ENCODE measurements at regions not wholly inside any gene's neighbourhood (a gene's known extent, or its start where the extent isn't known, plus 50 kb on each side); places are given as distances from the start of the nearest gene placed in this dataset.
"Not testable (repeated sequence)": the region's sequence is repeated elsewhere in the genome, so short reads cannot be mapped to it uniquely, and the experiment has no call there.

DNA sequence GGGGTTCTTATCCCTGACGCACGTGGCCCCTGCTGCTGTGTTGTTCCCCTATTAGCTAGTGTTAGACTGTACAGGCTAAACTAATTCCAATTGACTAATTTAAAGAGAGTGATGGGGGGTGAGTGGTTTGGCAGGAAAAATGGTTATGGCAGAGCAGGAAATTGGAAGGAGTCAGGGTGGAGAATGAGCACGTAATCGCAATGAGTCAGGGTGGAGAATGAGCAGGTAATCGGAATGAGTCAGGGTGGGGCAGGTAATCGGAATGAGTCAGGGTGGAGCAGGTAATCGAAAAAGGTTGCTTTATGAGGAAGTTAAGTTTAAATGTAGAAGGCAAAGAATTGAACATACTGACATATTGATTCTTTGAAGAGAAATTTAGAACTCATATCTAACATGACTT is 1002.6 kb upstream of the HS3ST1 start:
- DNase-seq: not testable (repeated sequence)

DNA sequence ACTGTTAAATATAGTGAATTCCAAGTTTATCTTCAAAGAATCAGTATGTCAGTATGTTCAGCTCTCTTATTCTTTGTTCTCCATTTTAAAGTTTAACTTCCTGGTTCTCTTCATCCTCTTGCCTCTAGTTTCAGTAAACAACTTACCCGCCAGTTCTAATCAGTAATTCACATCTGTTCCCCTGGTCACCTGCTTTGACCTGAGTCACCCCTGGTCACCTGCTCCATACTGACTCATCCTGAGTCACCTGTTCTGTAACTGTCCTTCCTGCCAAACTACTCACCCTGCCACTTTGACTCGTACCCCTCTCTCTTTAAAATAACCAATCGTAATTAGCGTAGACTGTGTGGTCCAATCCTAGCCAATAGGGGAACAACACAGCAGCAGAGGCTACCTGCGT is 992.7 kb upstream of the HS3ST1 start:
- DNase-seq: no peak

DNA sequence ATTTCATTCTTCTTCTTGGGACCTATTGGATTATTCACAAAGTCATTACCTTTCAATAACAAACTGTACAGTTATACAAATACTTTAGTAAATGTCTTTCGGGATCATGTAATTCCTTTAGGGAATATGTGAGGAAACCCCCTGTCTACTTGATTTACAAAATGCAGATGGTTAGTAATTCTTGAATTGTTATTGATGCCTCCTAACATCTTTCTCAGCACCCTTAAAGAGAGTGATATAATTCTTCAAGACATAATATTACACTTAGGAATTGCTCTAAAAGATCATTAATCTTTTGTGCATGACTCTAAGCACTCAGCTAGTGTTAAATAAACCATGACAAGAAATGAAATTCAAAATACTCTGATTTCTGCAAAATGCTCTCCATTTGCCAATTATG is 988.1 kb upstream of the HS3ST1 start:
- DNase-seq: no peak

DNA sequence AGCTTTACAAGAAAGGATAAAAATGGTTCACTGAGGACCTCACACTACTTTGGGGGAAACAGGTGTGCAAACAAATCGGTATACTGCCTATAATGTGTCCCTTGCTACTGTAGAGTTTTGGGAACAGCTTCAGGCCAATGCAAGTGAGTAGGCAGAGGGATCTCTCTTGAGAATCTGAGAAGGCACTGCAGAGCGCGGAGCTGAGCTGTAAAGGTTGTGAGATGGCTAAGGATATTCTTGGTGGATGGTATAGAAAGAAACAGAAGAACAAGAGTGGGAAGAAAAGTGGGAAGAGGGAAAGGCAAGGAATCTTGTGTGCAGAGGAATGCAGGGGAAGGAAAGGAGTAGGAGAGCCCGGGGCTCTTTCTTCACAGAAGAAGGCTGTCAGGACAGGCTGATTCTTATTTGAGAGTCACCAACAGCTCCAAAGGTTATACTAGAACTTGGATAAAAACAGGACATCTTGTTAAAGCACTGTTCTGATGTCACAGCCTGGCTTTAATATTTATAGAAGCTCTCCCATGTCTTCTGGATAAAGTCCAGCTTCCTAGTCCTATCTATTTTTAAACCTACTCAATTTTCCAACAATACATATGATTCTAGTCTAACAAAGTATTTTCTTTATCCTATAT is 985.6 kb upstream of the HS3ST1 start:
- no peak for DNase-seq

DNA sequence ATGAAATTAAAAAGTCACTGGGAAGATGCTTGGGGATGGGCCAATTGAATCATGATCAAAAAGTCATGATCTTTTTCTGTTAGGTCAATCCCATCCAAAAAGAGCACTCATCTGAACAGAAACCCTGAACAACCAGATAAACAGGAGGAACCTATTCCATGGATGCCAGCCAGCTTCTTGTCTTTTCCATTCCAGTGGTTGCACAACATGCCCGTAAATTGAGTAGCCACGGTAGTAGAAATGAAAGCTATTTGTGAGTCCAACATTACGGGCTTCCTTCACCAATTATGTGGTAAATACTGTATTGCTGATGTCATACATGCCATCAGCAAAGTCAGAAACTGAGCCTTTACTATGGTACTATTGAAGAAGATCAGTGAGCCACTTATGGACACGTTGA is 982.4 kb upstream of the HS3ST1 start:
- DNase-seq: no peak

DNA sequence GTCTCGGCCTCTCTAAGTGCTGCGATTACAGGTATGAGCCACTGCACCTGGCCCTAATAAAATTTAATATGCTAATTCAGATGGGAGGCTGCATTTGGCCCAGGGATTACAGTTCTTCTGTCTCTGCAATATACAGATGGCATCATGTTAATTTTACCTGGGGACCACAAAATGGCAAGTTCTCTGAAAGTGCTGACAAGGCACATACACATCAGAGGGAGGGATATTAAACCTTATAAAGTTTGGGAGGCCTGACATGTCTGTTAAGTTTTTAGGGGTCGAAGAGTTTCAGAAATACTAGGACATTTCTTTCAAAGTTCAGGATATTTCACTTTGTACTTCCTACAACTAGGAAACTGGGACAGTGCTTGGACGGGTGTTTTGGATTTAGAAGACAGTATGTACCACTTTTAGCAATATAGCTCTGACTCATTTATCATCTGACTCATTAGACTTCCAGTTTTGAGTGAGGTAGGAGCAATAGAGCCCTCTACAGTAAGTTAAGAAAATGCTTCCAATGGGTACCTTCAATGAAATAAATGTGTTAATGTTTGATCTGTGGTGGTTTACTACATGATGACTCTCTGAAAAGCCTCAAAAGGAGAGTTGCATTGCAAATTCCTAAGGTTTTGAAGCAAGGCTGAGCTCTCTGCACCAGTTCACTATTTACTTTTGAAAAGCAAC is 981.0 kb upstream of the HS3ST1 start:
- no peak for DNase-seq

DNA sequence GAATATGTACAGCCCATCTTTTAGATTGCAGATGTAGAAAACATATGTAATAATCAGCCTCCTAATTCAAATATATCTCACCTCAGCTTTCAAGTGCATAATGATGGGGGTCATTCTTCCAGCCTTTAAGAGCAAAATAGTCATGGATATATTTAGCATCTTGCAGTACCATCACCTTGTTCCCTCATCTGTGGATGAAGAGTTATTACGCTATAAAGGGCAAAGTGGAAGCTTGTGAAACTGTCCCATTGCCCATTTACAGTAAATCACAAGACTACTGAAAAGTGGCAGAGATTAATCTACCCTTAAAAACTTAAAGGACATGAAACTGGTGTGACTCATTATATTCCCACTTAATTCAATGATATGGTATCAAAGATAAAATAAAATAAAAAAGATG is 979.7 kb upstream of the HS3ST1 start:
- DNase-seq: no peak

DNA sequence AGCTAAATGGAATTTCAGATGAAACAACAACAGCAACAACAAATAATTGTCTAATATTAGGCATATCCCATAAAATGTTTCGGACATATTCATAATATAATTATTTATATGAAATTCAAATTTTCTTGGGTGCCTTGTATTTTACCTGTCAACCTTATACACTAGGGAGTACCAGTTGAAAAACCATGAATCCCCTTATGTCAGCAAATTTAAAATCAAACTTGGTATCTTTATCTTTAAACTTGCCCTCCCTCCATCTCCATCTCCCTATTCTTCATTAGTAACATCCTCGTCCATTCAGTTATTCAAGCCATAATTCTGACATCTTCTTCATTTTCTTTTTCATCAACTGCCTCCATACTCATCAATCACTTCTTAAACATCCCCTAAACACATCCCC is 974.5 kb upstream of the HS3ST1 start:
- no peak for DNase-seq

DNA sequence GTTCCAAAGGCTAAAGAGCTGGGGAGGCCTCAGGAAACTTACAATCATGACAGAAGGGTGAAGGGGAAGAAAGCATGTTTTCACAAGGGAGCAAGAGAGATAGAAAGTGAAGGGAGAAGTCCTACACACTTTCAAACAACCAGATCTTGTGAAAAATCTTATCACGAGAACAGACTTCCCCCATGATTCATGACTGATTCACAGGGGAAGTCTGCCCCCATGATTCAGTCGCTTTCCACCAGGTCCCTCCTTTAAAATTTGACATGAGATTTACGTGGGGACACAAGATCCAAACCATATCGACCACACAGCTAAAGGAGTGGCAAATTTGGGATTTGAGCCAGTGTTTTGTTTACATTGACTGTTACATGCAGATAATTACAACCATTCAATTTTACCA is 971.1 kb upstream of the HS3ST1 start:
- DNase-seq: no peak

DNA sequence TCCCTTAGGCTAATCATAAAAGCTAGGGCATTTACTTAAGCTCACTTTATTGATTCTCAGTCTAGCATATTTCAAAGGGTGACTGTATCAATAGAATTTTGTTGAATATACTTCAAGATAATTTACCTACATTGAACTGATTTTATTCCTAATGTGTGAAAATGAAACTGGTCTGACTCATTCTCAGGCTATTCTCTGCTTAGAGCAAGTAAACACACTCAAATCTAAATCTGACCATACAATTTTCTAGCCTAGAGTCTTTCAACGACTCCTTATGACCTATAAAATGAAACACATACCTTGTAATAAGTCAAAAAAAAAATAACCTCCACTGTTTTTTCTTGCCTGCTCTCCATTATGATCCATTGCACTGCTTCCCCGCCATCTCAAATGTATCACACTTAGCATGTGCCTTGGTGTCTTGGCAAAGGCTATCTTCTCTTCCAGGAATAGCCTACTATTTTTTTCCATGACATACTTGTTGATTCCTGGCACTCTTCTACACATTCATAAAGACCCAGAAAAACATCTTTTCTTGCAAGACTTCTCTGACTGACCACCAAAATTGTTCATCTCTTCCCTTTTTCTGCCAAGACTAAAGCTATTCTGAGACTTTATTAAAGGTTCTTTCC is 965.1 kb upstream of the HS3ST1 start:
- no peak for DNase-seq

DNA sequence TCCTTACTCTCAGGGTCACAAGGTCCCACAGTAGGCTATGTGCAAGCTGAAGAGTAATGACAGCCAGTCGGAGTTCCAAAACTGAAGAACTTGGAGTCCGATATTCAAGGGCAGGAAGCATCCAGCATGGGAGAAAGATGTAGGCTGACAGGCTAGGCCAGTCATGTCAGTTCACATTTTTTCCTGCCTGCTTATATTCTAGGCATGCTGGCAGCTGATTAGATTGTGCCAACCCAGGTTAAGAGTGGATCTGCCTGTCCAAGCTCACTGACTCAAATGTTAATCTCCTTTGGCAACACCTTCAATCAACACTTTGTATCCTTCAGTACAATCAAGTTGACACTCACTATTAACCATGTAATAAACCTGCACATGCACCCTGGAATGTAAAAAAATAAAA is 960.9 kb upstream of the HS3ST1 start:
- DNase-seq: no peak

DNA sequence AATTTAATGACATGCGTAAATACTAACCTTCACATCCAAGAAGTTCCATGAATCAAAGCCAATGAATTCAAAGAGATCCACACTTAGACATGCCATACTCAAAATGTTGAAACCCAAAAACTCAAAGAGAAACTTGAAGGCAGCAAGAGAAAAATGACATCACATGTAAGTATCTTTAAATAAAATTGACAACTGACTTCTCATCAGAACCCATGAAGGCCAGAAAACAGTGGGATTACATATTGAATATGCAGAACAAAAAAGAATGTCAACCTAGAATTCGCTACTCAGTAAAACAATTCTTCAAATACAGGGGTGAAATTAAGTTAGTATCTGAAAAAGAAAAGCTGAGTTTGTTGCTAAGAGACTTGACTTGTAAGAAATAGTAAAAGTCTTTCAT is 953.9 kb upstream of the HS3ST1 start:
- no peak for DNase-seq

DNA sequence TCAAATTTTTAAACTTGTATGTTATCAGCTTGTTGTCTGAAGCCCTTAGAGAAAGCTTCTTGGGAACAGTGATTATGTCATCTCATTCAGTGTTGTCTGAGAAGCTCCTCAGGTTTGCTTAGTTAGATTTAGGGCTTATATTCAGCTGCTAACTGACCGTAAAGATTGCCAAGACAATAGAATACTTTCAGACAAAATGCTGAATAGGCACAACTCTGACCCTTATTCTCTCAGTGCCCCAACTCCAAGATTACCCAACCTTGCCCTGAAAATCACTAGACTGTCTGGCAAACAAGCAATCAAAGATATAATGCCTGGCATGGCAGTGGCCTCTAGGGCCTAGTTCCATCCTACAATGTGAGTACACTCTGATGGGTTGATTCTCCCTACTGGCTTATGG is 950.5 kb upstream of the HS3ST1 start:
- DNase-seq: no peak

DNA sequence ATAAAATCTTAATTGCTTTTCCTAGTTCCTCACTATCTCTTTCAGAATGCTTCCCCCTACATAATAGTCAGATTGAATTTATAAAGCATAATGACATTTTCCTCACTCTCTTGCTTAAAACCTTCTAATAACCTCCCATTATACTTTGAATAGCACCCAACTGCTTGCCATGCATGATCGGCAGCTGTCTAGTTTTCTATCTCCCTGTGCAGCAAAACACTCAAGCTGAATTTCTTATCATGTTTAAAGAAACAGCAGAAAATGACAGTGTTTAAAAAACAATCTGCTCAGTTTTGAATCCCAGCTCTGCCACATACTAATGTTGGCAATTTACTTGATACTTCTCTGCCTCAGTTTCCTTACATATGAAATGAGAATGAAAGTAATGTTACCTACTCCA is 947.1 kb upstream of the HS3ST1 start:
- DNase-seq: no peak

DNA sequence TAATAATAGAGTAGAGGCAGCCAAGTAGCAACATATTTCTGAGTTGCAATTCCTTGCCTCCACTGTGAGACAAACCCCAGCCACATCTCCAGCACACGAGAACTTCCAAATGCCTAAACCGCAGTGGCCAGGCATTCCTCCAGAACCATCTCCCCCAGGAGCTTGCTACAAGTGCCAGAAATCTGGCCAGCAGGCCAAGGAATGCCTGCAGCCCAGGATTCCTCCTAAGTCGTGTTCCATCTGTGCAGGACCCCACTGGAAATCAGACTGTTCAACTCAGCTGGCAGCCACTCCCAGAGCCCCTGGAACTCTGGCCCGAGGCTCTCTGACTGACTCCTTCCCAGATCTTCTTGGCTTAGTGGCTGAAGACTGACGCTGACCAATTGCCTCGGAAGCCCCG is 937.2 kb upstream of the HS3ST1 start:
- not testable (repeated sequence) for DNase-seq

DNA sequence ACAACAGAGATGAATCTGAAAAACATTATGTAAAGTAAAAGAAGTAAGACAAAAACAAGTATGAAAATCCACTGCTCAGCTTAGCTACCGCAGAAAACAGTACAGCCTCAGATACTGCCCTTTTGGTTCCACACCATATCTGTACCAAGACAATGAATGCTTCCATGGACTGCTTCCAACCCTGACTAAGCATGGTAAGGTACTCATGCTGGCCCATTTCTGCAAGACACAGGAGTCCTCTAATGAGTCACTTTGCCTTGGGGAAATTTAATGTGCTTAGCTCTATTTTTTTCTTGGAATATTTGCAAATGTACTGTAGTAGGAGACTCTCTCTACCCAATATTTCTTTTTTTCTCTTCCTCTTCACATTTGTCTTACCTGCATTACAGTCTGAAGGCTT is 931.7 kb upstream of the HS3ST1 start:
- DNase-seq: no peak

DNA sequence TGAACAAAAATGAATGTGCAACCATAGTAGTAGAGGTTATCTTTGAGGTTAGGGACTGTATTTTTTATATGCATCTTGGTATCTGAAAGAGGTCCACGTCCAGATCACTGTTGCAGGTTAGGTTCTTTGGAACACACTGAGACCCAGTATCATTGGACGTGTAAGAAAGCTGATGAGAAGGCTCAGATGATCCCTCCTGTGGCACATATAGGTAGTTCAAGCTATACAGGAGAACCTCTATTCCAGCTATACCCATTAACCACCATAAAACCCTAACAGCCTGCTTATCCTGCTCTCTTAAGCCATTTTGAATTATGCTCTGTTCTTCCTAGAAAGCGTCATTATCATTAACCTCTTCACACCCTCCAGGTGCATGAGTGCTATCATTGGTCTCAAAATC is 930.7 kb upstream of the HS3ST1 start:
- DNase-seq: no peak

DNA sequence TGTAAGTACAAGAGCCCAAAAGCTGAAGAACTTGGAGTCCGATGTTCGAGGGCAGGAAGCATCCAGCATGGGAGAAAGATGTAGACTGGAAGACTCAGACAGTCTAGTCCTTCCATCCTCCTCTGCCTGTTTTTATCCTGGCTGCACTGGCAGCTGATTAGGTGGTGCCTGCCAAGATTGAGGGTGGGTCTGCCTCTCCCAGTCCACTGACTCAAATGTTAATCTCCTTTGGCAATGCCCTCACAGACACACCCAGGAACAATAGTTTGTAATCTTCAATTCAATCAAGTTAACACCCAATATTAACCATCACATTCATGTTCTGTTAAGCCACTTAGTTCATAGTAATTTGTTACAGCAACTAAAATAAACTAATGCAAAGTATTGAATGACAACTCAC is 904.4 kb upstream of the HS3ST1 start:
- not testable (repeated sequence) for DNase-seq

DNA sequence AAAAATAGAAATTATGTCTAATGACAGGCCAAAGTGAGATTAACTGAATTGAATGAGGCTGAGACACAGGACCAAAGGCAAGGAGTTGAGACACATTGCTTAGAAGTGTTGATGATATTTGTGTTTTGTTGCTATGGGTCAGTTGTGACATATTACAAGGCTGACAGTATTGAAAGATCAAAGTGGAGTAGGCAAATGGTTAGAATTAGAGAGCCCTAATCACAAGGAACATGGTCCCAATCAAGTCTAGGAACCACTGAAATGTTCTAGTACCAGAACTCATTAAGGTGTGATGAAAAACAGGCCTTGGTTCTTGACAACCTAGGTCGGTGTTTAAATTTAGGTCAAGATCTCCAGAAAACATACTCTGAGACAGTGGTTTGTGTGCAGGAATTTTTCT is 896.3 kb upstream of the HS3ST1 start:
- DNase-seq: no peak

DNA sequence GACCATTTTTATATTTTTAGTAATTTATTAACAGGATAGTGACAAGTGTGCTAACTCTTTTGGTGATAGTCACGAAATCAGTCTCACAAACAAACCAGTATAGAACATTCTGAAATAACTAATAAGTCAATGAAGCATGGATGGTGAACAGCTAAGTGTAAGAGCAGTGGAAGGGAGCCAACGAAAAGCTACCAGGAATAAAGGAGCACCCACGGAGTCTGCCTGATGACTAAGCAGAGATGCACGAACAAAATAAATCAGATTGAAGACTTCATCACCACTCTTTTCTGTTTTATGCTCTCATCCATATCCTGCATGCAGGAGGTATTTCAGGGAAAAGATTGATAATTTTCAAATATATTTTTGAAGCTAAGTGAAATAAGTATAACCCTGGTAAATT is 891.1 kb upstream of the HS3ST1 start:
- DNase-seq: no peak

DNA sequence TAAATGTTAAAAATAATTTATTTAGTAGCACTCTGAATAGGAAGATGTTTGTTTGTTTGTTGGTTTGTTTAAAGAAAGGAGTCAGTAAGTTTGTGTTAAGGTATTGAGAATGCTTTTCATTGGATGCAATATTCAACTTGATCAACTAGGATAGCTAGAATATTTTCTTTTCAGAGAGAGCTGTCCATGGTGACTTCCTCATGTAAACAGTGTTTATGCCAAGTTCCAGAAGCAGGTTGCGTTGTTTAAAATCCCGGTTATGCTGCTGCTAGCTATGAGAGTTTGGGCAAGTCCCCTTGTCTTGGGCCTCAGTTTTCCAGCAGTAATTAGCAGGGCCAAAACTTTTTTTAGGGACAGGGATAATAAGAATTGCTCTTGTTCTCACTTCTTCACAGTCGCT is 876.2 kb upstream of the HS3ST1 start:
- DNase-seq: no peak

DNA sequence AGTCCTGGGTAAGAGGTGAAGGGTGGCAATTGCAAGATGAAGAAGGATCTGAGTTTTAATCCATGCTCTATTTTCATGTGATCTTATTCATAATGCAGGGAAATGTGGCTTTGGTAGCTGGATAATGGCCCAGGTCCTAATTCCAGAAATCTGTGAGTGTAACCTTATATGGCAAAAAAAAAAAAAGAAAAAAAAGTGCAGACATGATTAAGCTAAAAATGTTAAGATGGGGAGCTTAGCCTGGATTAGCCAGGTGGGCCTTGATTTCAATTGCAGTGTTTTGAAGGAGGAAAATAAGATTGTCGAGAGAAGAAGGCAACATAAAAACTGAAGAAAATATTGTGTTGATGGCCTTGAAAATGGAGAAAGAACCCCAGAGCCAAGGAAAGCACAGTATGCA is 867.7 kb upstream of the HS3ST1 start:
- DNase-seq: no peak

DNA sequence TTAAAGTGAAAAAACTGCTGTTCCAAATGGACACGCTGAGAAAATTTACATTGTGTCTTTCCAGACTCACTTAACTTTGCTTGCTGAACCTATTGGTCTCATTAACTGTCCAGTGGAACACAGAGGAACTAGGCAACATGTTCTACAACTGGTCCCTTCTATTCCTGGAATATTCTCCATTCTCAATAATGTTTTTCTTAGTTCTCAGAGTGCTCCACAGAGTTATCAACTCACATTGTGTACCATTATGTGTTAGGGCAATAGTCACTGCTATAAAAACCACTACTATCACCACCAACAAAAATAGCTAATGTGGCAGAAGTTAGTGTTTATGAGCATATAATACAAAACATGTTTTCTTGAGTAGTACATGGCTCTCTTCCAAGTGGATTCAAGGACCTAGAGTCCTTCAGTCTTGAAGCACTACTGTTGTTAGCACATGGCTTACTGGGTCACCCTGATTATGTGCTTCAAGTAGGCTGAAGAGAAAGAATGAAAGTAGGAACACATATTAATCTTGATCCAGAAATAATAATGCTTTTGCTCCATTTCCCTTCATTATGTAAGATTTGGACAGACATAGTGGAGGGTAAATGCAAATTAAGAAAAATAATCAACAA is 865.3 kb upstream of the HS3ST1 start:
- DNase-seq: no peak

DNA sequence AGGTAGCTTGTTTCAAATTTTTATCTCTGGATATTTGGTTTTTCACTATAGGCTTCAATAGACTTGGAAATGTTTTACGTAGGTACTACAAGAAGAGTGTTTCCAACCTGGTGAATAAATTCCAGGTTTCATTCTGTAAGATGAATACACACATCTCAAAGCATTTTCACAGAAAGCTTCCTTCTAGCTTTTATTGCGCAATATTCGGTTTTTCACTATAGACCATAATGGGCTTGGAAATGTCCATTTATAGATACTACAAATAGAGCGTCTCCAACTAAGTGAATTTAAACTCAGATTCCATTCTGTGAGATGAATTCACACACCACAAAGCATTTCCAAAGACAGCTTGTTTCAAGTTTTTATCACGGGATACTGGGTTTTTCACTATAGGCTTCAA is 857.7 kb upstream of the HS3ST1 start:
- no peak for DNase-seq
